SK-N-SH treated with all-trans-retinoic acid at 6 μM for 48 hours (cell line): ENCODE measurements at regions not wholly inside any gene's neighbourhood (a gene's known extent, or its start where the extent isn't known, plus 50 kb on each side); places are given as distances from the start of the nearest gene placed in this dataset.
"Not testable (repeated sequence)": the region's sequence is repeated elsewhere in the genome, so short reads cannot be mapped to it uniquely, and the experiment has no call there.

Experiments
- ATAC-seq: fragments of 200-7000 bp; cut with Tn5 transposase; 3 replicates; pipeline ENCODE4 v1.9.1; 2020; ENCODE audit warnings: mild to moderate bottlenecking, moderate library complexity
- ARNTL ChIP-seq: fragments of 450-650 bp; formaldehyde crosslinking; IDR thresholded peaks from 2 replicates; pipeline ENCODE4 v1.5.0; 2020; ENCODE audit warnings: low read depth, mild to moderate bottlenecking, moderate library complexity, borderline replicate concordance
- BACH2 ChIP-seq: fragments of 250-450 bp; sonication (Bioruptor Pico); IDR thresholded peaks from 2 replicates; pipeline ENCODE4 v1.9.0; 2021; ENCODE audit warnings: mild to moderate bottlenecking, borderline replicate concordance
- CSDC2 ChIP-seq: fragments of 250-450 bp; sonication (Bioruptor Pico); IDR thresholded peaks from 2 replicates; pipeline ENCODE4 v1.5.0; 2020; ENCODE audit warnings: mild to moderate bottlenecking, moderate library complexity
- GLIS3 ChIP-seq: fragments of 250-450 bp; sonication (Bioruptor Pico); IDR thresholded peaks from 2 replicates; pipeline ENCODE4 v1.5.0; 2020; ENCODE audit warnings: mild to moderate bottlenecking, moderate library complexity
- OSR1 ChIP-seq: fragments of 250-450 bp; sonication (Bioruptor Pico); IDR thresholded peaks from 2 replicates; pipeline ENCODE4 v1.8.0; 2022; ENCODE audit warnings: moderate library complexity, mild to moderate bottlenecking, inconsistent platforms
- RARB ChIP-seq: fragments of 250-450 bp; sonication (Bioruptor Pico); IDR thresholded peaks from 2 replicates; pipeline ENCODE4 v1.8.0; 2021; ENCODE audit warnings: mild to moderate bottlenecking, moderate library complexity
- SNAI2 ChIP-seq: fragments of 250-450 bp; sonication (Bioruptor Pico); IDR thresholded peaks from 2 replicates; pipeline ENCODE4 v1.5.0; 2020; ENCODE audit warnings: mild to moderate bottlenecking, moderate library complexity
- TCF4 ChIP-seq: fragments of 250-450 bp; sonication (Bioruptor Pico); IDR thresholded peaks from 2 replicates; pipeline ENCODE4 v1.8.0; 2021; ENCODE audit warnings: mild to moderate bottlenecking, moderate library complexity, borderline replicate concordance
- TOX ChIP-seq: fragments of 250-450 bp; sonication (Bioruptor Pico); IDR thresholded peaks from 2 replicates; pipeline ENCODE4 v1.8.0; 2021; ENCODE audit warnings: mild to moderate bottlenecking, moderate library complexity, borderline replicate concordance
- ZC3H10 ChIP-seq: fragments of 250-450 bp; sonication (Bioruptor Pico); IDR thresholded peaks from 2 replicates; pipeline ENCODE4 v1.5.1; 2021; ENCODE audit warnings: mild to moderate bottlenecking, moderate library complexity
- ZFP3 ChIP-seq: fragments of 250-450 bp; sonication (Bioruptor Pico); IDR thresholded peaks from 2 replicates; pipeline ENCODE4 v1.5.0; 2020; ENCODE audit warnings: mild to moderate bottlenecking, moderate library complexity
- ZFP30 ChIP-seq: fragments of 450-650 bp; formaldehyde crosslinking; IDR thresholded peaks from 2 replicates; pipeline ENCODE4 v1.5.0; 2022; ENCODE audit warnings: mild to moderate bottlenecking, moderate library complexity
- ZNF565 ChIP-seq: fragments of 450-650 bp; formaldehyde crosslinking; conservative IDR thresholded peaks from 2 replicates; pipeline ENCODE4 v1.5.0; 2020; ENCODE audit warnings: low read depth, mild to moderate bottlenecking, moderate library complexity
- ZNF8 ChIP-seq: fragments of 450-650 bp; formaldehyde crosslinking; IDR thresholded peaks from 2 replicates; pipeline ENCODE4 v1.5.0; 2020; ENCODE audit warnings: mild to moderate bottlenecking, moderate library complexity
- TF ChIP-seq, protein P1 (sequence below): fragments of 250-450 bp; sonication (Bioruptor Pico); IDR thresholded peaks from 2 replicates; pipeline ENCODE4 v1.8.0; 2021; ENCODE audit warnings: low read depth, mild to moderate bottlenecking, moderate library complexity, borderline replicate concordance
- TF ChIP-seq, protein P2 (sequence below): fragments of 250-450 bp; sonication (Bioruptor Pico); IDR thresholded peaks from 2 replicates; pipeline ENCODE4 v1.5.1; 2020; ENCODE audit warnings: low read depth, mild to moderate bottlenecking, moderate library complexity
- TF ChIP-seq, protein P3 (sequence below): fragments of 250-450 bp; sonication (Bioruptor Pico); IDR thresholded peaks from 2 replicates; pipeline ENCODE4 v1.5.1; 2021; ENCODE audit warnings: mild to moderate bottlenecking, moderate library complexity
- TF ChIP-seq, protein P4 (sequence below): fragments of 250-450 bp; sonication (Bioruptor Pico); IDR thresholded peaks from 2 replicates; pipeline ENCODE4 v1.5.0; 2020; ENCODE audit warnings: mild to moderate bottlenecking, moderate library complexity
- TF ChIP-seq, protein P5 (sequence below): fragments of 250-450 bp; sonication (Bioruptor Pico); IDR thresholded peaks from 2 replicates; pipeline ENCODE4 v1.8.0; 2020; ENCODE audit warnings: mild to moderate bottlenecking, moderate library complexity, borderline replicate concordance

DNA sequence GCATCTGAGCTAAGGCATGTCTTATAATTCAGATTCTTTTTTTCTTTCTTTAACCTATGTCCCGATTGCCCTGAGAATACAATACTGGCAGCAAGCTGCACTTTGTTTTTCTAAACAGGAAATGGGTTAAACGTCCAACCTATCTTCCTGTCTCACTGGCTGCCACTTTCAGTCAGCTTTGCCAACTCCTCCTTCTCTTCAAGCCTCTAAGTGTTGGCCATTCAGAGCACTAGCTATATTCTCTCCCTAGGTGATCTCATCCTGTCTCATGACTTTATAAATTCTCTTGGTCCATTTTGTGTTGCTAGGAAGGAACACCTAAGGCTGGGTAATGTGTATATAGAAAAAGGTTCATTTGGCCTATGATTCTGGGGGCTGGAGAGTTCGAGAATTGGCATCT is 109.5 kb upstream of the TSC22D1 start:
- ATAC-seq: no peak
- TF ChIP-seq ZNF565 (no peak), ZFP3 (CRISPR knock-in tag) (no peak), ZFP30 (CRISPR knock-in tag) (no peak), ZC3H10 (CRISPR knock-in tag) (no peak)
- TF ChIP-seq, protein P1, sequence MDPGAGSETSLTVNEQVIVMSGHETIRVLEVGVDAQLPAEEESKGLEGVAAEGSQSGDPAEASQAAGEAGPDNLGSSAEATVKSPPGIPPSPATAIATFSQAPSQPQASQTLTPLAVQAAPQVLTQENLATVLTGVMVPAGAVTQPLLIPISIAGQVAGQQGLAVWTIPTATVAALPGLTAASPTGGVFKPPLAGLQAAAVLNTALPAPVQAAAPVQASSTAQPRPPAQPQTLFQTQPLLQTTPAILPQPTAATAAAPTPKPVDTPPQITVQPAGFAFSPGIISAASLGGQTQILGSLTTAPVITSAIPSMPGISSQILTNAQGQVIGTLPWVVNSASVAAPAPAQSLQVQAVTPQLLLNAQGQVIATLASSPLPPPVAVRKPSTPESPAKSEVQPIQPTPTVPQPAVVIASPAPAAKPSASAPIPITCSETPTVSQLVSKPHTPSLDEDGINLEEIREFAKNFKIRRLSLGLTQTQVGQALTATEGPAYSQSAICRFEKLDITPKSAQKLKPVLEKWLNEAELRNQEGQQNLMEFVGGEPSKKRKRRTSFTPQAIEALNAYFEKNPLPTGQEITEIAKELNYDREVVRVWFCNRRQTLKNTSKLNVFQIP (CRISPR knock-in tag): no peak

DNA sequence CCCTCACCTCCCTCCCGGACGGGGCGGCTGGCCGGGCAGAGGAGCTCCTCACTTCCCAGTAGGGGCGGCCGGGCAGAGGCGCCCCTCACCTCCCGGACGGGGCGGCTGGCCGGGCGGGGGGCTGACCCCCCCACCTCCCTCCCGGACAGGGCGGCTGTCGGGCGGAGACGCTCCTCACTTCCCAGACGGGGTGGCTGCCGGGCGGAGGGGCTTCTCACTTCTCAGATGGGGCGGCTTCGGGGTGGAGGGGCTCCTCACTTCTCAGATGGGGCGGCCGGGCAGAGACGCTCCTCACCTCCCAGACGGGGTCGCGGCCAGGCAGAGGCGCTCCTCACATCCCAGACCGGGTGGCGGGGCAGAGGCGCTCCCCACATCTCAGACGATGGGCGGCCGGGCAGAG is 106.3 kb upstream of the TSC22D1 start:
- not testable (repeated sequence) for ATAC-seq

DNA sequence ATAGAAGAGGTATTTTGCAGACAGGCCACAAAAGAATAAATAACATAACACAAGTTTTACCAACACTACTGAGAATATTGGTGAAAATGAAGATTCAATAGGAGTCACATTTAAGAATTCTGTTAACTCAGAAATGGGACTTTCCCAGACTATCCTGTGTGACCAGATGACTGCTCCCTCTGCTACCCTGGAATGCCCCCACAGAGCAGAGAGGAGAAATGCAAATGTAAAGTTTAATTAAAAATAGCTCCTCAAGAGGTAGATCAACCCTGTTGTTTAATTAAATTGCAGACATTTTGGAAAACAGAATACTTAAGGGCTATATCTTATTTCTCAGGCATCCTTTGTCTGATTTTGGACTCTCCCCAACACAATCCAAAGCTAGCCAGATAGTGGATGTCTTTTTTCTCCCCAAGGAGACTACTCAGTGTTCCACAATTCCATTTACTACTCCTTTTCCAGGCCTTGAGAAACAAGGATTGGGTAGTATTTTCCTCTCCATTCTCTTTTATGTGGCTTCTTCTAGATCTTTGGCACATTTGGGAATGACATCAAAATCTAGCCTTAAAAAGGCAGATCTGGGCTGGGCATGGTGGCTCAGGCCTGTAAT is 104.7 kb upstream of the TSC22D1 start:
- no peak for ATAC-seq

DNA sequence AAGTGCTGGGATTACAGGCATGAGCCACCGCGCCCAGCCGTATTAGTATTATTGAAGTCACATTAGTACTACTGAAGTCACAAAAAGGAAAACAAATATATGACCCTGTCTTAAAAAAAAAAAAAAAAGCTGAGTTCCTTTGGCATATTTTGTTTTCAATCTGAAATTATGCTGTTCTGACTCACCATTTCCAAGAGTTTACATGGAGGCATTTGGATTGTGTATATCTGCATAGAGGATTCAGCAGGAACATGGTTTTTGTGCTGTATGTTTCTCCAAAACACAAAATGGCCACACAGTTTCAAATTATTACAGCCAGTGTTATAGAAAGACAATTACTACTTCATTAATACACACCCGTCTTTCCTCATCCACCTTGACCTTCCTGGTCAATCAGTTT is 103.5 kb upstream of the TSC22D1 start:
- no peak for ATAC-seq
- TF ChIP-seq, protein P2, sequence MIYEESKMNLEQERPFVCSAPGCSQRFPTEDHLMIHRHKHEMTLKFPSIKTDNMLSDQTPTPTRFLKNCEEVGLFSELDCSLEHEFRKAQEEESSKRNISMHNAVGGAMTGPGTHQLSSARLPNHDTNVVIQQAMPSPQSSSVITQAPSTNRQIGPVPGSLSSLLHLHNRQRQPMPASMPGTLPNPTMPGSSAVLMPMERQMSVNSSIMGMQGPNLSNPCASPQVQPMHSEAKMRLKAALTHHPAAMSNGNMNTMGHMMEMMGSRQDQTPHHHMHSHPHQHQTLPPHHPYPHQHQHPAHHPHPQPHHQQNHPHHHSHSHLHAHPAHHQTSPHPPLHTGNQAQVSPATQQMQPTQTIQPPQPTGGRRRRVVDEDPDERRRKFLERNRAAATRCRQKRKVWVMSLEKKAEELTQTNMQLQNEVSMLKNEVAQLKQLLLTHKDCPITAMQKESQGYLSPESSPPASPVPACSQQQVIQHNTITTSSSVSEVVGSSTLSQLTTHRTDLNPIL (CRISPR knock-in tag): no peak
- TF ChIP-seq ARNTL (CRISPR knock-in tag): no peak
- no peak for TF ChIP-seq CSDC2 (CRISPR knock-in tag)
- TF ChIP-seq, protein P3, sequence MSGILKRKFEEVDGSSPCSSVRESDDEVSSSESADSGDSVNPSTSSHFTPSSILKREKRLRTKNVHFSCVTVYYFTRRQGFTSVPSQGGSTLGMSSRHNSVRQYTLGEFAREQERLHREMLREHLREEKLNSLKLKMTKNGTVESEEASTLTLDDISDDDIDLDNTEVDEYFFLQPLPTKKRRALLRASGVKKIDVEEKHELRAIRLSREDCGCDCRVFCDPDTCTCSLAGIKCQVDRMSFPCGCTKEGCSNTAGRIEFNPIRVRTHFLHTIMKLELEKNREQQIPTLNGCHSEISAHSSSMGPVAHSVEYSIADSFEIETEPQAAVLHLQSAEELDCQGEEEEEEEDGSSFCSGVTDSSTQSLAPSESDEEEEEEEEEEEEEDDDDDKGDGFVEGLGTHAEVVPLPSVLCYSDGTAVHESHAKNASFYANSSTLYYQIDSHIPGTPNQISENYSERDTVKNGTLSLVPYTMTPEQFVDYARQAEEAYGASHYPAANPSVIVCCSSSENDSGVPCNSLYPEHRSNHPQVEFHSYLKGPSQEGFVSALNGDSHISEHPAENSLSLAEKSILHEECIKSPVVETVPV: no peak
- no peak for TF ChIP-seq ZNF8 (CRISPR knock-in tag)
- TF ChIP-seq GLIS3 (CRISPR knock-in tag): no peak
- TF ChIP-seq, all 23 proteins: peak for 0

More for the DNA sequence above, 104.7 kb upstream of the TSC22D1 start:
- TF ChIP-seq ZNF8 (CRISPR knock-in tag) (no peak), OSR1 (CRISPR knock-in tag) (no peak), GLIS3 (CRISPR knock-in tag) (no peak), SNAI2 (CRISPR knock-in tag) (no peak), ZC3H10 (CRISPR knock-in tag) (no peak), TOX (CRISPR knock-in tag) (no peak), ARNTL (CRISPR knock-in tag) (no peak), TCF4 (CRISPR knock-in tag) (no peak), RARB (CRISPR knock-in tag) (no peak), BACH2 (no peak), CSDC2 (CRISPR knock-in tag) (no peak)
- TF ChIP-seq, protein P2 (CRISPR knock-in tag): no peak
- TF ChIP-seq, protein P4, sequence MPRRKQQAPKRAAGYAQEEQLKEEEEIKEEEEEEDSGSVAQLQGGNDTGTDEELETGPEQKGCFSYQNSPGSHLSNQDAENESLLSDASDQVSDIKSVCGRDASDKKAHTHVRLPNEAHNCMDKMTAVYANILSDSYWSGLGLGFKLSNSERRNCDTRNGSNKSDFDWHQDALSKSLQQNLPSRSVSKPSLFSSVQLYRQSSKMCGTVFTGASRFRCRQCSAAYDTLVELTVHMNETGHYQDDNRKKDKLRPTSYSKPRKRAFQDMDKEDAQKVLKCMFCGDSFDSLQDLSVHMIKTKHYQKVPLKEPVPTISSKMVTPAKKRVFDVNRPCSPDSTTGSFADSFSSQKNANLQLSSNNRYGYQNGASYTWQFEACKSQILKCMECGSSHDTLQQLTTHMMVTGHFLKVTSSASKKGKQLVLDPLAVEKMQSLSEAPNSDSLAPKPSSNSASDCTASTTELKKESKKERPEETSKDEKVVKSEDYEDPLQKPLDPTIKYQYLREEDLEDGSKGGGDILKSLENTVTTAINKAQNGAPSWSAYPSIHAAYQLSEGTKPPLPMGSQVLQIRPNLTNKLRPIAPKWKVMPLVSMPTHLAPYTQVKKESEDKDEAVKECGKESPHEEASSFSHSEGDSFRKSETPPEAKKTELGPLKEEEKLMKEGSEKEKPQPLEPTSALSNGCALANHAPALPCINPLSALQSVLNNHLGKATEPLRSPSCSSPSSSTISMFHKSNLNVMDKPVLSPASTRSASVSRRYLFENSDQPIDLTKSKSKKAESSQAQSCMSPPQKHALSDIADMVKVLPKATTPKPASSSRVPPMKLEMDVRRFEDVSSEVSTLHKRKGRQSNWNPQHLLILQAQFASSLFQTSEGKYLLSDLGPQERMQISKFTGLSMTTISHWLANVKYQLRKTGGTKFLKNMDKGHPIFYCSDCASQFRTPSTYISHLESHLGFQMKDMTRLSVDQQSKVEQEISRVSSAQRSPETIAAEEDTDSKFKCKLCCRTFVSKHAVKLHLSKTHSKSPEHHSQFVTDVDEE (CRISPR knock-in tag): no peak
- TF ChIP-seq, protein P3: no peak
- TF ChIP-seq, protein P5, sequence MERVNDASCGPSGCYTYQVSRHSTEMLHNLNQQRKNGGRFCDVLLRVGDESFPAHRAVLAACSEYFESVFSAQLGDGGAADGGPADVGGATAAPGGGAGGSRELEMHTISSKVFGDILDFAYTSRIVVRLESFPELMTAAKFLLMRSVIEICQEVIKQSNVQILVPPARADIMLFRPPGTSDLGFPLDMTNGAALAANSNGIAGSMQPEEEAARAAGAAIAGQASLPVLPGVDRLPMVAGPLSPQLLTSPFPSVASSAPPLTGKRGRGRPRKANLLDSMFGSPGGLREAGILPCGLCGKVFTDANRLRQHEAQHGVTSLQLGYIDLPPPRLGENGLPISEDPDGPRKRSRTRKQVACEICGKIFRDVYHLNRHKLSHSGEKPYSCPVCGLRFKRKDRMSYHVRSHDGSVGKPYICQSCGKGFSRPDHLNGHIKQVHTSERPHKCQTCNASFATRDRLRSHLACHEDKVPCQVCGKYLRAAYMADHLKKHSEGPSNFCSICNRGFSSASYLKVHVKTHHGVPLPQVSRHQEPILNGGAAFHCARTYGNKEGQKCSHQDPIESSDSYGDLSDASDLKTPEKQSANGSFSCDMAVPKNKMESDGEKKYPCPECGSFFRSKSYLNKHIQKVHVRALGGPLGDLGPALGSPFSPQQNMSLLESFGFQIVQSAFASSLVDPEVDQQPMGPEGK: no peak
